ENCODE measurements at regions not wholly inside any gene's neighbourhood (a gene's known extent, or its start where the extent isn't known, plus 50 kb on each side); places are given as distances from the start of the nearest gene placed in this dataset.
"Not testable (repeated sequence)": the region's sequence is repeated elsewhere in the genome, so short reads cannot be mapped to it uniquely, and the experiment has no call there.

- DNase-seq (ENCODE audit: low spot score), result no peak
Measured at GRCh38 chr3:13766128-13766527, 113.7 kb downstream of the WNT7A start.

- no peak for DNase-seq (ENCODE audit: low spot score)
Measured at GRCh38 chr3:13764161-13764560, 115.7 kb downstream of the WNT7A start.

GRCh38 chr3:13762906-13763305, 117.0 kb downstream of the WNT7A start:
- no peak for DNase-seq (ENCODE audit: low spot score)

- no peak for DNase-seq (ENCODE audit: low spot score)
Measured at GRCh38 chr3:13750731-13751130, 129.1 kb downstream of the WNT7A start.

GRCh38 chr3:13750215-13750614, 129.7 kb downstream of the WNT7A start:
- DNase-seq (ENCODE audit: low spot score), result no peak

- no peak for DNase-seq (ENCODE audit: low spot score)
Measured at GRCh38 chr3:13749063-13749764, 130.7 kb downstream of the WNT7A start.

GRCh38 chr3:13748276-13748879, 131.5 kb downstream of the WNT7A start:
- no peak for DNase-seq (ENCODE audit: low spot score)

GRCh38 chr3:13747627-13748026, 132.2 kb downstream of the WNT7A start:
- no peak for DNase-seq (ENCODE audit: low spot score)

GRCh38 chr3:13746385-13746784, 133.5 kb downstream of the WNT7A start:
- DNase-seq (ENCODE audit: low spot score), result no peak

GRCh38 chr3:13745636-13746035, 134.2 kb downstream of the WNT7A start:
- no peak for DNase-seq (ENCODE audit: low spot score)

- DNase-seq (ENCODE audit: low spot score), result no peak
Measured at GRCh38 chr3:13740795-13741194, 139.1 kb downstream of the WNT7A start.

- not testable (repeated sequence) for DNase-seq (ENCODE audit: low spot score)
Measured at GRCh38 chr3:13733726-13734125, 146.1 kb downstream of the WNT7A start.

- DNase-seq (ENCODE audit: low spot score), result no peak
Measured at GRCh38 chr3:13728487-13728886, 151.4 kb downstream of the WNT7A start.

GRCh38 chr3:13727890-13728289, 152.0 kb downstream of the WNT7A start:
- peak; percentile 32 for DNase-seq (ENCODE audit: low spot score)

GRCh38 chr3:13723676-13724207, 156.1 kb downstream of the WNT7A start:
- no peak for DNase-seq (ENCODE audit: low spot score)

GRCh38 chr3:13722178-13722577, 157.7 kb downstream of the WNT7A start:
- DNase-seq (ENCODE audit: low spot score), result no peak

- DNase-seq (ENCODE audit: low spot score), result peak; percentile 32
Measured at GRCh38 chr3:13718436-13718835, 161.4 kb downstream of the WNT7A start.

- DNase-seq (ENCODE audit: low spot score), result no peak
Measured at GRCh38 chr3:13718000-13718399, 161.9 kb downstream of the WNT7A start.

GRCh38 chr3:13717222-13717895, 162.5 kb downstream of the WNT7A start:
- DNase-seq (ENCODE audit: low spot score), result no peak

- DNase-seq (ENCODE audit: low spot score), result peak; percentile 20
Measured at GRCh38 chr3:13716540-13717221, 163.2 kb downstream of the WNT7A start.

GRCh38 chr3:13715961-13716360, 163.9 kb downstream of the WNT7A start:
- peak; percentile 18 for DNase-seq (ENCODE audit: low spot score)

- peak; percentile 22 for DNase-seq (ENCODE audit: low spot score)
Measured at GRCh38 chr3:13715167-13715954, 164.5 kb downstream of the WNT7A start.
